ENCODE measurements at regions not wholly inside any gene's neighbourhood (a gene's known extent, or its start where the extent isn't known, plus 50 kb on each side); places are given as distances from the start of the nearest gene placed in this dataset.

- DNase-seq, result no peak
These were observed 225.7 kb downstream of the DPH6 start for GRCh38 chr15:35320158-35320780.

DNA sequence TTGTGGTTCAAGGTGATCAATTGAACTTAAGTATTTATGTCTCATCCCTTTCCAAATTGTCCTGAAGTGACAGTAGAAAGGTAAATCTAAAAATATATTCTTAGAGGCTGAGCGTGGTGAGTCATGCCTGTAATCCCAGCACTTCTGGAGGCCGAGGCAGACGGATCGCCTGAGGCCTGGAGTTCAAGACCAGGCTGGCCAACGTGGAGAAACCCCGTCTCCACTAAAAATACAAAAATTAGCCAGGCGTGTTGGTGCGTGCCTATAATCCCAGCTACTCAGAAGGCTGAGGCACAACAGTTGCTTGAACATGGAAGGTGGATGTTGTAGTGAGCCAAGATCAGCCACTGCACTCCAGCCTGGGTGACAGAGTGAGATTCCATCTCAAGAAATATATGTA, 226.6 kb downstream of the DPH6 start:
- no peak for DNase-seq

- DNase-seq, result no peak
These were observed 228.7 kb downstream of the DPH6 start for GRCh38 chr15:35317217-35317616.

GRCh38 chr15:35312344-35312743, 227.2 kb upstream of the NANOGP8 start:
- DNase-seq, result no peak

DNA sequence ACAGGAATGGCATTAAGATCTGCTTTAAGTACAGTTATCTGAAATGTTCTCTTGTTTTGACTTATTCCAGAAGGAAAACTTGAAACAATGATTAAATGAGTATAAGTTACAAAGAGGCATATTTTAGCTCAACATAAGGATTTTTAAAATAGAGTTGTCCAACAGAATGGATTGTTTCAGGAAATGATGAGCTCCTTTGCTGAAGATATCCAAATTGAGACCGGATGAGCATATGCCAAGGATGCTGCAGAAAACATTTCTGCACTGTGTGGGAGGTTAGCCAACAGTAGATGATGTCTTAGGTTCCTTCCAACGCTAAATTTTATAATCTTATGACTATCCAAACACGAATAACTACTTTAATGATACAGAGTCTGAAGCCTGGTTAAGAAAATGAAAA, 226.5 kb upstream of the NANOGP8 start:
- DNase-seq, result no peak

DNA sequence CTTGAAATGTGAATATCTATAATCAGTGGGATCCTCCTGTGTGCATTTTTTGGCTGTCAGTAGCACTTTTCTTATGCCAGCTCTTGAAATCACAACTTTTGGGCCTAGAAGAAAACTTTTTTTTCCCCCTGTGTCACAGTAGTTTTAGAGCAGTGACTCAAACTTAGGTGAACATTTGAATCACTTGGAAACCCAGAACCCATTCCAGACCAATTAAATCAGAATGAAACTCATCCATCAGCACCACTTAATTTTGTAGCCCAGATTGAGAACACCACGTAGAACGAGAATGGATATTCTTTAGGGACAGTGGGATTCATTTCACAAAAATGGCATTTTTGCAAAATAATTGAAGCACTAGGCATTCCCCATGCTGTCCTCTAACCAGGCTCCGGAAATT, 224.8 kb upstream of the NANOGP8 start:
- no peak for DNase-seq

- no peak for DNase-seq
These were observed 223.7 kb upstream of the NANOGP8 start for GRCh38 chr15:35308802-35309201.

- DNase-seq, result no peak
These were observed 222.6 kb upstream of the NANOGP8 start for GRCh38 chr15:35307676-35308075.

GRCh38 chr15:35307026-35307425, 221.9 kb upstream of the NANOGP8 start:
- no peak for DNase-seq

- DNase-seq, result no peak
These were observed 221.4 kb upstream of the NANOGP8 start for GRCh38 chr15:35306361-35306981.

DNA sequence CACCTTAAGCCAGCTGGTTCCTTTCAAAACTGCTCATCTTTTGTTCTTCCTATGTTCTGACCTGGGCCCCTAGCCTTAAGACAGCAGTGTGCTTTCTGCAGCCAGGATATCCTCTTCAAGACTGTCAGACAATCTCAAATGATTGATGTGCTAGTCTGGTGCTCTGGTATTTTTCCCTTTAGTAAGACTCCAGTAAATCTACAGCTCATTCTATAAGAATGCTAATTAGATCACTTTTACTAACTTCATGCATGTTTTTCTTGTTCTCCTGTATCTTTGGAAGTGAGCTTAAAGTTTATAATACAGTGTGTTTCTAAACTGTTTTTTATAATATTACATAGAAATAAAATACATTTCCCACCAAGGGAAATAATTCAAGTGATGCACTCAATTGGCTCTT, 220.9 kb upstream of the NANOGP8 start:
- DNase-seq, result no peak

DNA sequence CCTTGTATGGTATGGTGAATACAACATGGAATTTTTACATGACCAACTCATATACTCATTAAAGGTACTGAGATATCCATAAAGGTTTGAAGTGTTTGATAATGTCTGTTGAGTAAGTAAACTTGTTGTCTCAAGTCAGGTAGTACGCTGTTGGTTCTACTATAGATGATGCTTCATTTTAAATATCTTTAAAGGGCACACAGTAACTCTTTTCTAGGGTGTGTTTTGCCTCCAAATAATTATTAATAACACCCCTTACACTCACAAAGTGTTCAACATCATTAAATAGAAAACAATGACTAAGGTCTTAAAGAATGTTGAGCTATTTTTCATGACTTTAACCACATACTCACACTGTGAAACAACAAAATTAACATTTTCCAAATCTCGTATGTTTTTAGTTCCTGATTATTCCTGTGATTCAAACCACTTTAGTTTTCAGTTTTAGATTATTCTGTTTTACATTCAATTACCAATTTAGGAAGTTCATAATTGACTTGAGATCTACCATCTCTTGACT, 220.0 kb upstream of the NANOGP8 start:
- no peak for DNase-seq

GRCh38 chr15:35304389-35304788, 219.3 kb upstream of the NANOGP8 start:
- no peak for DNase-seq

DNA sequence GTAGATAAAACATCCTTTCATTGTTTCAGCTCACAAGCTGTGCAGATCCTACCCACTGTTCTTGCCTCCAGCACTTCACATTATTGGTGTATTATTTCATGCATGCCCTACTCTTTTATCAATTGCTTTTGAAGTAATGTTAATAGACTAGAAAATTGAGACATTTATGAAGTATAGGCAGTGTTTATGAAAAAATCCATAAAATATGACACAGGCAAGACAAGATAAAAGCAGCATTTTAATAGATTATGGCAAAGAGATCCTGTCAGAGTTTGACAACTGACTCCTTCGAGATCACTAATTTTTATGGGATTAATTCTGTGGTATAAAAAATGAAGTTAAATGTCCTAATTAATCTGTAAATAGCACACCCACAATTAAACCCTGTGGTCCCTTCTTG, 217.2 kb upstream of the NANOGP8 start:
- DNase-seq, result no peak

GRCh38 chr15:35301088-35301487, 216.0 kb upstream of the NANOGP8 start:
- no peak for DNase-seq

GRCh38 chr15:35299059-35299735, 214.1 kb upstream of the NANOGP8 start:
- no peak for DNase-seq

DNA sequence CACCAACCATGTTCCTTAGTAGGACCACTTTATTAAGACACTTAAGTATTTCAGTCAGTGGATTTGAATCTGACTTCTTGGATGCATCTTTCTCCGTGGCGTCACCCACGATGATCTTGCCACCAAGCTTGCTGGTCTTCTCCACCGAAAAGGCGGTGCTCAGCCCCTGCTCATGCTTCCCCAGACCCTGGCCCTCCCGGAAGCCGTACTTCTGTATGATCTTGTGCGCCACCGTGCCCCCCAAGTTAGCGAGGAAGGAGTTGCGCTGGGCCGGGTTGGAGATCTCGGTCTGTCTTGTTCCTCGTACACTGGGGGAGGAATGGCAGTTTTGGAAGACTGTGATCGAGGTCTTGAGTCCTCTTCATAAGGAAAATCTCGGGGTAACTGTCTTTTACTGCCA, 213.4 kb upstream of the NANOGP8 start:
- DNase-seq, result no peak

DNA sequence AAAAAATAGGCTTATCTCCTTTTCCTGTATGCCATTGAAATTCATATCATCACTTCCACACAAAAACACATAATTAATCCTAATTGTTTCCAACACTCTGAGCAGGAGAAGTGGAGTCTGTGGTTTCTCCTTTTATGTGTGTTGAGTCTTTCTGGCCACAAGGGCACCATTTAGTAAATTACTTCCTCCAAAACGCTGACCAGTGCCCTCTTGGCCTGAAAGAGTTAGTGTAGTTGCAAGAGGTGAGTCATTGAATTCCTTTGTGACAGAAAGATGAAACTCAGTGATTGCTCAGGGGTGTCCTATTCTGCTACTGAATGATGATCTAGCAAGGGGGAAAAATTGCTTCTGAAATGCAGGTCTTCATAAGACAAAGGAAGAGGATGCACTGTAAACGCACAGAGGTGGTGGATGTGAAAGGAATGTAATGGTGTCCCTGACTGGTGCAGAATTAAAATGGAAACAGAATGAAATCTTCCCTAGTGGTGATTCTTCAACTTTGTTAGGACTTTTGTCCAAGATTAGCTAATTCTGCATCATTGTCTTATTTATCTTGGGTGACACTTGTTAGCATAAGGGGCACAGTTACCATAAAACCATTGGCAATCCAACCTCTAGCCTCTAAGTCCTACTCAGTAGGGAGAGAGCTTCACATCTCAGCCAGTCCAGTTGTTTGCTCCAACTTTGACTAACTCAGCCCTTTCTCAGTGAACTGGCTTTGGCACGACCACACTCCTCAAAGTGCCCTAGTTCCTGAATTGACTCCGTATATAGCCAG, 208.4 kb upstream of the NANOGP8 start:
- DNase-seq, result no peak

DNA sequence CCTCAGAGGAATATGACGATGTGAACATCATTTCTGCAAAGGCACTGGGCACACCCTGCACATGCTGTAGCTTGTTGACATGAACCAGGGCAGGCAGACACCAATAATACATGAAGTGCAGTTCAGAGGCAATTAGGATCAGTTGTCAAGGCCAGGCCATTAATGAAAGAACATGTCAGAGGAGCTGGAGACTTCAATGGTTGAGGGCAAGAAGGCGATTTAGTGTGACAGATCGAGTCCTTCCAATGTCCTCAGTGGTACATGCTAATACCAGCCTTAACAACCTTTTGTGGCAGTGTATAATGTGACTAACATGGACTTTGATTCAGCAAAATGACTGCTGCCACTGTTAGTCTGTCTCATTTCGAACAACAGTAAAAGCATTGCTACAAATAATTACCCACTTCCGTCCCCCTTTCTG, 205.2 kb upstream of the NANOGP8 start:
- DNase-seq, result peak; percentile 66

GRCh38 chr15:35289024-35289617, 204.0 kb upstream of the NANOGP8 start:
- peak; percentile 62 for DNase-seq

DNA sequence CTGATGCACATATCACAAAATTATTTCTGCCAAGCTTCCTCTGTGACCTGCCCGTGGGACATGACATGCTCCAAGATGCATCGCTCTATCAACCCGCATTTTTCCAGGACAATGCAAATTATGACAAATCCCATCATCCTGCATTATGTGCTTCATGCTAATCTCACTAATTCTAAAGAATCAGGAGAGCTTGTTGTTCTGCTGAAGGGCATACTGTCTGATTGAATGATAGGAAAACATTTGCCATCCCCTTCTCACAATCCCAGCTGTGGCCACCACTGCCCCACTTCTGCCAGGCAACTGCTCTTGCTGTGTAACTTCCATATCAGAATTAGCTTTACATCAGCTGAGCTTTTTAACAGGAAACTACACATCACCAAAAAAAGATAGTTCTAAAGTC, 203.5 kb upstream of the NANOGP8 start:
- DNase-seq, result peak; percentile 49

DNA sequence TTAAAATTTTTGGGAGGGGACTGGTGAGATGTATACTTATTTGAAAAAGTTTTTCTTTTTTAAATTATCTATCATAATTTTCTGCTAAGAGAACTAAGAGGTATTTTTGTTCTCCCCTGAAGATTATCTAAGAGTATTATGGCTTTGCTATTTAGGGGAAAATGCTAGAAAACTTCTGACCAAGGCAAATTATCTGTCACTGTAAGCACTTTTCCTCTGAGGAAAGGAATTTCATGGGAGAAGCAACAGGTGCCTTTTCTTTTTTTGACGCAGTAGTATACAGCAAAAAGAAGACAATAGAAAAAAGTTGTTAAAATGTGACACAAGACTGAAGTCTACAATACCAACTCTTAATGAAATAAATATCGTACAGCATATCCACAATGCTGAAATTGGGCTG, 201.6 kb upstream of the NANOGP8 start:
- no peak for DNase-seq

GRCh38 chr15:35282965-35283496, 197.9 kb upstream of the NANOGP8 start:
- no peak for DNase-seq

All from retina (tissue), 1 donor.